ENCODE measurements at regions not wholly inside any gene's neighbourhood (a gene's known extent, or its start where the extent isn't known, plus 50 kb on each side); places are given as distances from the start of the nearest gene placed in this dataset.

DNA sequence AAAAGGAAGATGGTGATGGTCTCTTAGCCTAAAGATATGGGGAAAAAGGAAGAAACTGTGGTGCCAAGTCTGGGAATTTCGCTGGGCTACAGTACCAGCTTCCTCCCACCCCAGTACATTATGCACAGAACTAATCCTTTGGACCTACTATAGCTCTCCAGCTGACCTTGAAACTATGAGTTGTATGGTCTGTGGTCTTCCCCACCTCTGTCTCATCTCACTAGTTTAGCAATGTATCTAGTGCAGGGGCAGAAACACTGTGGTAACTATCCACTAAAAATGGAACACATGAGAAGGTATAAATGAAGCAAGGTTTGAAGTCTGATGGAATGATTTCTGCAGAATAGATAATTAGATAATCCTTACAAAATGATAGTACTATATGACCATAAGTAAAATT lies 190.4 kb upstream of the CCDC150 start:
- DNase-seq: no peak

DNA sequence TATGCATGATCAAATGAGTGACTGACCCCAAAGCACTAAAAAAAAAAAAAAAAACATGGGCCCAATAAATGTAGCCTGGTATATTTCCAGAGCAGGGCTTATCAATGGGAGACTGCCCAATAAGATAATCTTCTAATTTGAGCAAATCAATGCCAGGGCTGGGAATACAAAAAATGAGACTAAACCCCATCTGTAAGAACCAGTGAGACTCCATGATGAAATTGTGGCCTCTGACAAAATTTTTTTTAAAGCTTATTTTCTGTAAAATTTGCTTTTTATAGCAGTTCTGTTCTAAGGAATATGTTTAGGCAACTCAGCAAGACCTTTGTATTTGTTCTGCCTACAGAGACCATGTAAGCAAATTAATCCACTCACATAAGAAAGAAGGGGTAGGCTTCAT lies 186.8 kb upstream of the CCDC150 start:
- DNase-seq: no peak

DNA sequence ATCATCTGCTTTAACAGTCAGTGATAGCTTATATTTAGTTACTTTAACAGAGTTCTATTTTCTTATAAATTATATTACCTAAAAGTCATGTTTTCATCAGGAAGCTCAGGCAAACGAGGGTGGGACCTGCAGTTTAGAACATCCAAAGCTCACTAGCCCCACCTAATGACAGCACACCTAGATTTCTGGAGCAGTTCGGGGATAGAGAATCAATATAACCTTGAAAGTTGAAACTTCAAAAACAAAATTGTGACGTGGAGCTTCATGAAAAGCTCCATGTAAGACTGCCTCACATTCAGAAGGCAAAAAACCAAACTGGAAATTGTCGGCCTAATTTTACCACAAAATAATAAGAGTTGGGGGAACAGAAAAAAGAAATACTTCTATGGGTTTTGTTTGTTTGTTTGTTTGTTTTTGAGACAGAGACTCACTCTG lies 185.9 kb upstream of the CCDC150 start:
- no peak for DNase-seq

DNA sequence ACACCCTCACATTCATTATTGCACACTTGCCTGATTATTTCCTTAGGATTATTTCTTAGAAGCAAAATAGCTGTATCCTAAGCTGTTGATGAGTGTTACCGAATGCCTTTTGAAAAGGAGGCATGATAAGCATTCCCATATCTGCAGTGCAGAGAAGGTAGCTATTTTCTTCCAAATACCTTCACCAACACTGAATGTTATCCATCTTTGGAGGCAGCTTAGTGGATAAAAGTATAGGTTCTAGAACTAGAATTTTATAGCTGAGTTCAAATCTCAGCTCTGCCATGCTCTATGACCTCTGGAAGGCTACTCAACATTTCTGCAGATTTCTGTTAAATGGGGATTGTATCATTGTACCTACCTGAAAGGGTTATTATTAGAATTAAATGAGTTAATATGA lies 185.0 kb upstream of the CCDC150 start:
- no peak for DNase-seq

DNA sequence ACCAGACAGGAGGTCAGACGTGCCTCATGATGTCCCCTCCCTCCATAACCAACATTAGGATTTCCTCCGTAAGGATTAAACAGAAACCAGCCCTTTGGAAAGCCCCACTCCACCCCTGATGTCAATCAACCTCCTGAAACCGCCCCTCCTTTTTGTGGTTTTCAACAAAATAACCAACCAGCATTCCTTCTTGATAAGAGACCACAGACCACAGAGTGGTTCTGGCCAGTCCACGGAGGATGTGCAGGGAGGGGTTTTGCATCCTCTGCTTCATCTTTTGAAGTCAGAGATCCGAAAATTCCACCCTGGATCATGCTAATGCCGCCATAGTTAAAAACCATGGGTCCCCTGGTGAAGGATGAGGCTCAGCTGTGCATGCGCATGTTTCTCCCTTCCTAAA lies 180.0 kb upstream of the CCDC150 start:
- no peak for DNase-seq

DNA sequence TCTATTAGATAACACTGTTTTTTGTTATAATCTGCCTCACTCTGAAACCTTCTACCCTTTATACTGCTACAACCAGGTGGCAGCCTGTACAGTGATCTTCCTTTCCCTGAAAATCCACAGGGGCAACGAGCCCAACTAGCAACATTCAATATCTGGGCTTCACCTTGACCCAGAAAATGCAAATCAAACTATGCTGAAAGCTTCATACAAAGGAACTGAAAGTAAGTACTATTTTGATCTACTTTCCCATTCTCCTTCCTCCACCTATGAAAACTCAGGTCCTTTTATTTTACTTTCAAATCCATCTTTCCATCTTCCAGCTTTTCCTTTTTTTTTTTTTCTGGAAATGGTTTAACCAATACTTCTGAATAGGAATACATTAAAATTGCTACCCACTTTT lies 175.8 kb upstream of the CCDC150 start:
- no peak for DNase-seq

DNA sequence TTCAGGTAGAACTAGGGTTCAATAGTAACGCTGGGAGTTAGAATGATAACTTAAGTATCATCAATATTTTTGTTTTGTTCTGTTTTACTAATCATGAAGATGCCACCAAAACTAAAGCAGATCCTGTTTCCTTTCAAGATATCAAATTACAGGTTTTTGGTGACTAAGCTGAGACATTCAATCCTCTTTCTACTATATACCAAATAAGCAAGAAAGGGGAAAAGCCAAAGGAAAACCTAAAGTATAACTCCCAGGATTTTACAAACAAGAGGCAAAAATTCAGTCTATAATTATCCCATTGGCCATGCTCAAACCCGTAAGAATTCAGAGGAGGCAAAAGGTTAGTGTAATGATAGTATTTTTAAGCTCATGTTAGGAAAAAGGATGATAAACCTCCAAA lies 175.2 kb upstream of the CCDC150 start:
- DNase-seq: no peak

DNA sequence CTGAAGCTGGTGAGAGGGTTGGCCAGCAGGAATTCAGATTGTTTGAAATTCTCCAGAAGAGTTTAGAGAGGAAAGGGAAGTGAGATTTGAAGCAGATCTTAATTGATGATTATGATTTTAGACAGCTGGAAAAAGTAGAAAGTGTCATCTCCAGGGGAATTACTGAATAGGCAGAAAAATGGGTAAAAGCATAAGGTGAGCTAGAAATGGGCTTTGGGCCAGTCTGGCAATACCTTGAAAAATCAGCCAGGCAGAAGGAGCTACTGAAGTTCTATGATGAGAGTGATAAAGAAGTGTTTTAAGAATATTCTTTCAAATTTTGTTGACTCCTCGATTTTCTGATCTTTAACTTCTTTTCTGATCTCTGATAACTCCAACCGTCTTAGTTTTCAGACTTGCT lies 172.9 kb upstream of the CCDC150 start:
- no peak for DNase-seq

DNA sequence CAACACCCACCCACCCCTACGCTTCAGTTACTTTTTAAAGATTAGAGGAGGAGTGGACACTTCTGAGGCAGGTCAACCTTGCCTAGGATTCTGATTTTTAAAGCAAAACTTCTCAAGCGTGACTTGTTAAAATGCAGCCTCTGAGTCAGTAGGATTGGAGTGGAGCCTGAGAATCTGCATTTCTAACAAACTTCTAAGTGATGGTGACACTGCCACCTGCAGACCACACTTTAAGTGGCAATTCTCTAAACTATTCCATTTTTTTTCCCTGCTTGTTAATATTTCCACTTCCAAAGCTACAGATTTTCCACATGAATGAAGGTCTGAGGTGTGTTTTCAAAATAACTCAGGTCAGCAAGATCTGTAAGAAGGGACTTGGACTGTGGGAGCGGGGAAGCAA lies 171.1 kb upstream of the CCDC150 start:
- DNase-seq: no peak

DNA sequence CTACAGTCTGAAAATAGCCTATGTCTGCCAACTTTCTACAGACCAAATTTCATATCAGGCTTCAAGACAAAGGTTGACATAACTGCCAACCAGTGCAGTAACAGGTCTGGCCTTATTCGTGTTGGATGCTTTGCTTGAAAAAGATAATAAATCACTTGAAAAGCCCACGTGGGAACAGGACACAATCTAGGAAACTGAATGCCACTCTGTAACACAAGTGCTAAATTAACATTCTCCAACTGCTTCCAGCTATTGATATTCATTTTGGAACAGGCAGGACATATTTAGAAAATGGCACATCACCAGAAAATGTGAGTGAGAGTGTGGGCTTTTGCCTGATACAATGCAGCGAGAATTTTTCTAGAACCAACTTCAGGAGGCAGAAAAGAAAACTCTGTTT lies 165.9 kb upstream of the CCDC150 start:
- DNase-seq: no peak

DNA sequence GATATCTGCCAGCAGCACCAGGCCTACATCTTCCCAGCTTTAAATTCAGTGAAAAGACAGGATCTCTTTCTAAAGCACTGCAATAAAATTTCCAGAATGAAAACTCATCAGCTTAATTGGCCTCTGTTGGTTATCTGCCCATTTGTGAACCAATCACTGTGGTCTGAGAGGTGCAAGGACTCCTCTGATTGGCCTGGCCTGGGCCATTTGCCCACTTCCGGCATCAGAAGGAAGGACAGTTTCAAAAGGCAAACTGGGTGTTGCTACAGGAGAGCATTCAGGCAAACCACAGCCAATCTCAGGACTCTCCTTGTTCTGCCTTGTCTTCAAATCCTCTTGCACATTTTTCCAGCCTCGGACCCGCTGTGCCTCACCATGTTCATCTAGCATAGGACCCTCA lies 163.9 kb upstream of the CCDC150 start:
- no peak for DNase-seq

DNA sequence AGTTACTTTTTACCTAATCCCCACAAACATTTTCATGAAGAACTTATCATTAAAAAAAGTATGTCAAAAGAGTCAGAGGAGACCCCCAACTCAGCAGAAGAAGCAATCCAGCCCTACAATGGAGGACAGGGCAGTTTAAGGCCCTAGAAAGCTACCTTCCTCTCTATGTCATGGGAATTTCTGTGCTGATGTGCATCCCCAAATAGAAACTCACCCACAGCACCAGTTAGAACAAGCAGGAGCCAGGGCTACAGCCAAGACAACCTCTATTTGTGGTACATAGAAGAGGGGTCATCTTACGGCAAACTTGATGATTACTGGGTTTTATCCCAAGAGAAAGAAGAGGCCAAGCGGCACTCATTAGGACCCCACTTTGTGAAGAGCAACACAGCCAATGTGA lies 160.9 kb upstream of the CCDC150 start:
- DNase-seq: no peak

DNA sequence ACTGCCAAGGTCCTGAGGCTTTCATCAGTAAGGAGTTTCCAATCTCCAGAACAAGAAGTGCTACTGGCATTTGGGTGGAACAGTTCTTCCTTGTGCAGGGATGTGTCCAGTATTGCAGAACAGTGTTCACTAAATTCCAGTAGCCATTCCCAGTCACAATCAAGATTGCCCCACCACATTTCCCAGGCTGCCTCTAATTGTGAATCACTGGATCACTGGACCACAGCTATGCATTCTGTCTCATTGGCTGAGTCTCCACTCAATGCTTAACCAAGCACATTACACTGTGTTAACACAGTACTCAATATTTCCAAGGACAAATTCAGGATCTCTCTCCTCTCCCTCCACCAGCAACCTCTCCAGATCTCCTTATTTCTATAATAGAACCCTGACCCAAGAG lies 160.2 kb upstream of the CCDC150 start:
- no peak for DNase-seq

DNA sequence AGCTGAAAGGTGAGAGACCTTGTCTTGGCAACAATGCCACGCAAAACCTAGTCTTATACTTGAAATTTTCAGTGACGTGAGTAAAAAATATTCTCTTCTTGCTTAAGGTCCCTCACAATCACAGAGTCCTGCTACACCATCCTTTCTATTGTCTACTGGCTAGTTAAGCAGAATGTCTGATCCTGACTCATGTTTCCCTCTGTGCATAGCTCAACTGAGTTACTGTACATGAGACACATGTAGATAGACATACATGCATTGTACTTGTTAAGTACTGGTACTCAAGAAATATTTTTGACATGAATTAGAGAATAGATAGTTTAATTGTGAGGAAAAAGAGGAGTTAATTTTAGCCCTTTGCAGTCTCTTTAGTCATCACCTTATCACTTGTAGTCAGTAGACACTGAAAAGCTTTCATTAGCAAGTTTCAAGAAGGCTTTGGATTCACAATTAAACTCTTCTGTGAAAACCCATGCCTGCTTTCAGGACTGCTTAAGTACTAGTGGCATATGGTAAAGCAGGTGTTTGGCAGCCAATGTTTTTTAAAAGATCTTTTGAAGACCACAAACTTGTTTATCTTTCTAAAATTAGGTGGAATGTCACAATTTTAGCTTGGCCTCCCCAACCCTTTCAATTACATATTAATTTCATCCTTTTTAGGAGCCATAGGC lies 158.7 kb upstream of the CCDC150 start:
- DNase-seq: no peak

DNA sequence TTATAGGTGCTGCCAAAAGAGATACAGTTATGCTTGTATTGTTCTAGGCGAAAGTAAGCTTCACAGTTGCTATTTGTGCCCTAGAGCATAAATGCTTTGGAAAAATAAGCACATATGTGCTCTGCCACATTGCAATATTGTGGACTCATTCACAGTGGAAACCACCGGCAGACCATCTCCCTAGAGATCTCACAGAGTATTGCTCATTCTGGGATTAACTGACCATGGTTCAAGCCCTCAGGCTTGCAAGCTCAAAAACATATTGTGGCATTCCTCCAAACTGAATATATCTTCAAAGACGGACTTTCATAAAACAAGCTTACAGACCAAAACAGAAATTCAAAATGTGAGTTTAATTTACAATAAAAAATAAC lies 158.2 kb upstream of the CCDC150 start:
- no peak for DNase-seq

DNA sequence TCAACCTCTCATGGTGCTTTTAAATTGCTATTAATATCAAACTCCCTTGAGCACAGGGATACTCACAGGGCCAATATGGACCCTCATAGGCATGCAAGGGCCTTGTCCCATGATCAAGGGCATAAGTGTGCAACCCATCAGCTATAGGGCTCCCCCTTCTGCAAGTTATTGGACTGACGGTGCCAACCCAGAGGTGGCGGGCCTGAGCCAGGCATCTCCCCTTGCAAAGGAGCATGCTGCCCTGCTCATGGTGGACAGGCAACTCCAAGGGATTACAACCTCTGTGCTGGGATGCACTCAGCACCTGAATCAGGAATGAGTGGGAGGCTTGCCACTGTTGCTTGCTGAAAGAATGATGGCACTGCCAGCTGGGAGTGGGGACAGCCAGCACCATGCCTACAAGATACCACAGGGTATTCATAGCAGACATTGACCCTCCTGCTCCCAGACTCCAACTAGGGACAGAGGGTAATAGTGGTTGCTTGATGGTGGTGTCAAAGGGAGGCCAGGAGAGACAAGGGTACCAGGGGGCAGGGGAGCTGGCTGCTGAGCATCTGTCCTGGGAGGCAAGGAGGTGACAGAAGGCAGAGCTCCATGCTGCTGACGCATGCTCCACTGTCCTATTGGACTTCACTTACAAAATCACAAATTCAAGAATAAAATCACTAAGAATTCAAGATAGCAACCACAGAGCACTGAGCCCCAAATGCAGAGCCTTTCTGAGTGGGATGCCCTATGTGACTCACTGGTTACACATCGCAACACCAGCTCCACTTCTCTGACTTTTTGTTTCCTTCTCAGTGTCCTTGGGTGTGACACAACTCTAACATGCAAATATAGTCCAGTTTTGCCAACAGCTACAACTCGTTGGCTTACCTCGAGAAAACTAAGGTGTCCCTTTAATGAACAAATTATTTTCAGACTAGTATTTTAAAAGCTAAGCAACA lies 157.1 kb upstream of the CCDC150 start:
- DNase-seq: no peak

DNA sequence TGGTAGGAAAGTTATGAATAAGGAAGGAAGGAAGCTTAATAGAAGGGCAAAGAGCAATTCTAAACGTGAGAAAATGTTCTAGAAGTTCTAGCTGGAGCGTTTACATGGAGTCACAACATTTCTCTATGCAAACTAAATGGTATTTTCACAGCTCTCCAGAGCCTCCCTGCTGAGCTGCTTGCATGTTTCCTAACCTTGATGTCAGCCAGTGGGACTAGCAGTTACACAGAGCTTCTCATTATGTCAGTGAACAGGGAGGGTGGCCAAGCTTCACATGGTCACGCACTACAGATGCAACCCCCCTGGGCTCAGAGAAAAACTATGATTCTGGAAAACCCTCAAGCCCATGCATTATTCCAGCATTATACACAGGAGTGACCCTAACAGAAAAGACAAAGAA lies 153.4 kb upstream of the CCDC150 start:
- no peak for DNase-seq

DNA sequence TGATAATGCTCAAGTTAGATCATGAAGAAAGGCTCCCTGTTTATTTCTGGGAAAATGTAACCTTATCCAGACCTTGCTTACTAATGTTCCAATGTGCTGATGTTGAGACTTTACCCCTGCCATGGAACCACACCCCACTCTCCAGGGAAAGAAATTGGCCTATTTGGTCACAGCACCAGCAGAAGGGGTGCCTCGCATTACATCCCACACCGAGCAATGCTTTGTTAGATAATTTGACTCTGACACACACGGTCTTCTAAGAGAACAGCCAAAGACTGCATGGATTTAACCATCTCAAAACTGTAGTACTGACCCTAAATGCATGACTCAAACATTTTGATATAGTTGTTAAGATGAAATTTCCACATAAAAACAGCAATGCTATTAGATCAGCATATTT lies 152.1 kb upstream of the CCDC150 start:
- DNase-seq: no peak

DNA sequence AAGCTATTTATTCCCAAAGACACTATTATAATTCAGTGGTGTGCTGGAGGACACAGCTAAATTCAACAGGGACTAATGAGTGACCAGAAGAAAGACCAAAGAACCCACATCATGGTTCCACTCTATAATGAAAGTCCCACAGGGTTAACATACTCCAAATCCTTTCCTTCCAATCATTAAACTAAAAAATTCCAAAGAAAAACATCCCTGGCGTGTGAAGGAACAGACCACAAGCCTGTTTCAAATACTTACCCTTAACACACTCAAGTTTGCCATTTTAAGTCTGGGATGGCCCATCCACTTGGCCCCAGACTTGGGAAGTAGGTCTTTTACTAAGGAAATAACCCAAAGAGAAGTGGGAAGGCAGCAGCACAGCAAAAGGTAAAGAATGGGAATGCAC lies 150.1 kb upstream of the CCDC150 start:
- no peak for DNase-seq

DNA sequence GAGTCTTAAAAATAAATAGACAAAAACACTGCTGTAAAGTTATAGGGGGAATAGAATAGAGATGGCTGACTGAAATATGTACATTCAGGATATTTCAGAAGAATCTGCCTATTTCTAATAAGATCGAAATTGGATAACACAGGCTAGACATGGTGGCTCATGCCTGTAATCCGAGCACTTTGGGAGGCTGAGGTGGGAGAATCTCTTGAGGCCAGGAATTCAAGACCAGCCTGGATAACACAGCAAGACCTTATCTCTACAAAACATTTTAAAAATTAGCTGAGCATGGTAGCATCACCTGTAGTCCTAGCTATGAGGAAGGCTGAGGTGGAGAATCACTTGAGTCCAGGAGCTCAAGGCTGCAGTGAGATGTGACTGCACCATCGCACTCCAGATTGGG lies 146.6 kb upstream of the CCDC150 start:
- no peak for DNase-seq

DNA sequence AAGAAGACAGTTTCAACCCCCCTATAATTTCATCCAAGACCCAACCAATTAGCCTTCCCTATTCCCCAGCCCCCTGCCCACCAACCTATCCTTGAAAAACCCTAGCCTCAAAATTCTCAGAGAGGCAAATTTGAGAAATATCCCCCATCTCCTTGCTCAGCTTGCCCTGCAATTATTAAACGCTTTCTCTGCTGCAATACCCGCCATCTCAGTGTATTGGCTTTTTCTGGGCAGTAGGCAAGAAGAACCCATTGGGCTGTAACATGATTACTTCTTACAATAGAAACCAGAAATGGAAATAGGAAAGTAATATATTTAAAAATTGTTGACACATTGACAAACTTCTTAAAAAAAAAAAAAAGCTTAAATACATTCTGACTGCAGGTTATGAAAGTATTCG lies 140.6 kb upstream of the CCDC150 start:
- DNase-seq: no peak

DNA sequence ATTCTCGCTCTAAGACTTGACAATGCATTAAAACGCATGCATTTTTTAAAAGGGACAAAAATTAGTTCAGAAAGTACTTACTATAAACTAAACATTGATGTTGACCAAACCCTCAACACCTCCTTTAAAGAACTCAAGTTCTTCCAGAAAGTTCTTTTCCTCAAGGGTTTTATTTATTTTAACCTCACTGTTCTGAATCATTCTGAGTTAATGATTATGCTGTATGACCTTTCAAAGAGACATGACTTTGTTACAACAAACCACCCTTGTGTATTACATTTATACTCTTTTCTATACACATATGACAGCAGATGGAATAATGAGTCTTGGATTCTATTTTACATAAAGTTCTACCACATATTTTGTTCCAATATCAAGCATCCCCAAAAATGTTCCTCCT lies 139.8 kb upstream of the CCDC150 start:
- no peak for DNase-seq

DNA sequence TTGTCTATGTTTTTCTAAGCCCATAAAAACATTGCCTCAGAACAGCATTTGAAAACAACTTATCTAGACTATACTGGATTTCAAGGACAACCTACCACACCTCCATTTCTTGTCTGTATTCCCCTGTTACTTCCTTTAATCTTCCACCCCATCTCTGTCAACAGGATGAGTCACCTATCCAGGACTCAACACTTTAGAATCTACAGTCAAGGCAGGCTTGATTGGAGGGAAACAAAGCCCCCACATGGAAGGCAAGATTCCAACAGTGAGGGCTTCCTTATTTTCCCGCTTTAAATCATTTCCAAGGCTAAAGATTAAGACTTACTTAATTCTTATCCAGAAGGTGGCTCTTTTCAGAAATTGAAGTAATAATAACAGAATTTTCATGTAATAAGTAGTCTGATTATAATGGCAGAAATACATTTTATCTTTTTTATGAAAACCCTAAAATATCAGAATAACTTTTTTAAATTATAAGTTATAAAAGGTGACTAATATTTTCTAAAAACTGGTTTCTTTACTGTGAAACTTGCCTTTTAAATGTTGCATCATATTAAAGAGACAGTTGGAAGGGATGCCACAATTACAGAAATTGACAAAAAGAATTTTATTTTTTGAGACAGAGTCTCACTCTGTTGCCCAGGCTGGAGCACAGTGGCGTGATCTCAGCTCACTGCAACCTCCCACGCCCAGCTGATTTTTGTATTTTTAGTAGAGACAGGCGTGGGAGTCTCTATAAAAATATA lies 138.7 kb upstream of the CCDC150 start:
- DNase-seq: no peak

DNA sequence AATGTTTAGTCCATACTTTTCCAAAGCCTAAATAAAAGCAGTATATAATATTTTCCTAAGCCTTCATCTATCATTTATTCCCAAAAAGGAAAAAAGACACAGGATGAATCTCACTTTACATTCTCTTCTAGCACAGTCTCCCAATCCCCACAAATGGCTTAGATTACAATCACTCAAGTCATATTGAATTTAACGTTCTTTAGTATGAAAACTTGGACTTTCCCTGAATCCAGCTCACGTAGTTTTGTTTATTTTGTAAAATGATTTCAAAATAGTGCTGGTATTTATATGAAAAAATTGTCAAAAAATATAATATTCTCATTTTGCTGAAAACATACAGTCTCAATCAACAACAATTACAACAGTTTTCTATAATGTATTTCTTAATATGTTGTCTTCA lies 137.7 kb upstream of the CCDC150 start:
- DNase-seq: no peak
